Stimulated activated CD4-positive, alpha-beta T cell treated with anti-CD3 and anti-CD28 coated beads, Interleukin-2, amount 100 ng/mL, for 24 hours (primary cell): ENCODE measurements at regions not wholly inside any gene's neighbourhood (a gene's known extent, or its start where the extent isn't known, plus 50 kb on each side); places are given as distances from the start of the nearest gene placed in this dataset.
"Not testable (repeated sequence)": the region's sequence is repeated elsewhere in the genome, so short reads cannot be mapped to it uniquely, and the experiment has no call there.

ENCODE experiments used
- DNase-seq, 2 donors: peaks; one replicate each; pipeline ENCODE4 v3.0.0-alpha.2; 2020

GRCh38 chr22:33971561-33971961 lies 51.3 kb upstream of the LARGE1 start:
- no peak for DNase-seq

DNA sequence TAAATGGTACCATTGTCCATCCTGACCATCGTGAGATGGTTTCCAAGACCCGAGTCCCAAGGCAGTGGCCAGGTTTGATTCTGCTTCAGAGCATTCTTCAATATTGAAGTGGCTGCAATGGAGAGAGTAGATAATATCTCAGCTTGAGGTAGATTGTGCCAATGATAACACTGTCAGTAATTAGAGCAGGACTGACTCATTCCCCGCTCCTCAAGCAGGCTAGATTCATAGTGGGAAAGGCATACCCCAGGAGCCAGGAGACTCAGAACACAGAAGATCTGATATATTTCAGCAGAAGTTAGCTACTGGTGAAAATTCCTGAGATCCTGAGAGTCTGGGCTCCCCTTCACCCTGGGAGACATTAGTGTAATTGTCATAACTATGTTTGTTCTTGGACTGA lies 55.6 kb upstream of the LARGE1 start:
- no peak for DNase-seq

DNA sequence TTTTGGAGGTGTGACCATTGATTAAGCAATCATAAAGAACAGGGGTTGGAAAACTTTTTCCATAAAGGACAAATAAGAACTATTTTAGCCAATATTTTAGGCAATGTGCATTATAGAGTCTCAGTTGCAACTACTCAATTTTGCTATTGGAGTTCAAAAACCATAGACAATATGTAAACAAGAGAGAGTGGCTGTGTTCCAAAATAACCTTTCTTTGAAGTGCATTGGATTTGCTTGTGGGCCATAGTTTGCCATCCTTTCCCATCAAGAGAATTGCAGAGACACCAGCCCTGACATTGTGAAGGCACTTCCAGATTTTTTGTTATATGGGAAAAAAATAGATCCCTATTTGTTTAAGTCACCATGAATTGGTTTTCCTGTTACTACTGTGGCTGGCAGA lies 63.3 kb upstream of the LARGE1 start:
- DNase-seq, result no peak

- DNase-seq, result no peak
Measured at GRCh38 chr22:33984211-33984610, 63.9 kb upstream of the LARGE1 start.

GRCh38 chr22:33984656-33985285 lies 64.5 kb upstream of the LARGE1 start:
- DNase-seq, result no peak

- DNase-seq, result no peak
Measured at GRCh38 chr22:33985506-33985905, 65.2 kb upstream of the LARGE1 start.

DNA sequence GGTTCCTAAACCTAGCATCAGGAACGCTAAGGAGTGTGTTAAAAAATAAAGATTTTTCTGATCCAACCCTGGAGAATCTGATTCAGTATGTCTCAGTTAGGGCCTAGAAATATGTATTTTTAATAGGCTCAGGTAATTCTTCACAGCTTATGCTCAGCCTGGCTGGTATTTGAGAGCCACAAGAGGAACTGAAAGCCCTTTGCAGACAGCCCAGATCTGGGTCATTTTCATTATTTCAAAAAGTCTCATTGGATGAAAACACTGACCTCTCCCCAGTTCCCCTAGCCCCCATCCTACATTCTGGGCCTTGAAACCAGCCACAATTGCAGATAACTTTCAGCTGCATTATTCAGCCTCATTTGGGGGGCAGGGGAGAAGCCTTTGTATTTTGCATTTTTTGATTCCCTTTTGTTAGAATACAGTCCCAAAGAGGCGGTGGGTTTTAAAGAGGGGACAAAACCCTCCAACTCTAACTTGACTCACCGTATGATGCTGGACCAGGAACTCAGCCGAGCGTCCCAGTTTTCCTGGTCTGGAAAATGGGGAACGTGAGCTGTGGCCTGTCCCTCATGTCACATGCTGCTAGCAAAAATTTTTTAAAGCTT lies 66.0 kb upstream of the LARGE1 start:
- DNase-seq, result no peak

DNA sequence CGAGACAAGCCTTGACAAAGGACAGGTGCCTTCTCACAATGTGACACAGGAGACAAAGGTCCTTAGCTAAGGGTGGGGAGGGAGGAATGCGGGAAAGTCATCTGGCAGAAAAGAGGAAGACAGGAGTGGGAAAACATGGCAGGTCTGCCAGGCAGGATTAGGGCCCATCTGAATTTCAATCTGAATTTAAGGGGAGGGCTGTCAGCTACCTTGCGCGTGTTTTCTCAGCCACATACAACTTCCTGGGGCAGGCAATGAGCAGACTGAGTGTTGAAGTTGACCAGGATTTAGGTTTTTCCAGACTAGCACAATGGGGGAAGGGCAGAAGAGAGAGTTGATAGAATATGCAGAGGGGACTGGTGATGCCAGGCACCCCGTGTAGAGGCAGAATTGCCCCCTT lies 66.7 kb upstream of the LARGE1 start:
- no peak for DNase-seq

DNA sequence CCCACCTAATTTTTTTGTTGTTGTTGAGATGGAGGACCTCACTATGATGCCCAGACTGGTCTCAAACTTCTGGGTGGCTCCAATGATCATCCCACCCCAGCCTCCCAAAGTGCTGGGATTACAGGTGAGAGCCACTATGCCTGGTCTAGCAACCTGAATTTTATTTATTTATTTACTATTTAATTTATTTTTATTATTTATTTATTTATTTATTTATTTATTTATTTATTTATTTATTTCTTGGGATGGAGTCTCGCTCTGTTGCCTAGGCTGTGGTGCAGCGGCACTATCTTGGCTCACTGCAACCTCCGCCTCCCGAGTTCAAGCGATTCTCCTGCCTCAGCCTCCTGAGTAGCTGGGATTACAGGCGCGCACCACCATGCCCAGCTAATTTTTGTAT lies 69.0 kb upstream of the LARGE1 start:
- not testable (repeated sequence) for DNase-seq

GRCh38 chr22:33991620-33992019 lies 71.3 kb upstream of the LARGE1 start:
- DNase-seq, result no peak

DNA sequence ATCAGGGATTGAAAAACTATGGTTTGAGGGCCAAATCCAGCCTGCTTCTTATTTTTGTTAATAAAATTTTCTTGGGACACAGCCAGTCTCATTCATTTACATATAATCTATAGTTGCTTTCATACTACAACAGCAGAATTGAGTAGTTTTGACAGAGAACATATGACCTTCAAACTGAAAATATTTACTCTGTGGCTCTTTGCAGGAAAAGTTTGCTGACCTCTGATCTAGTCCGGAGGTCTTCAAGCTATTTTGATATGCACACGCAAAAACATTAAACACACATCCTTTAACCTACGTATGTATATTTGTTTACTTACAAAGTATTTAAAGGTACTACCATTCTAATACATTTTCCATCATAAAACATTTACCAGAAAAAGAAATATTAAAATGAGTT lies 76.5 kb upstream of the LARGE1 start:
- no peak for DNase-seq

- DNase-seq, result no peak
Measured at GRCh38 chr22:34000879-34001526, 80.7 kb upstream of the LARGE1 start.

DNA sequence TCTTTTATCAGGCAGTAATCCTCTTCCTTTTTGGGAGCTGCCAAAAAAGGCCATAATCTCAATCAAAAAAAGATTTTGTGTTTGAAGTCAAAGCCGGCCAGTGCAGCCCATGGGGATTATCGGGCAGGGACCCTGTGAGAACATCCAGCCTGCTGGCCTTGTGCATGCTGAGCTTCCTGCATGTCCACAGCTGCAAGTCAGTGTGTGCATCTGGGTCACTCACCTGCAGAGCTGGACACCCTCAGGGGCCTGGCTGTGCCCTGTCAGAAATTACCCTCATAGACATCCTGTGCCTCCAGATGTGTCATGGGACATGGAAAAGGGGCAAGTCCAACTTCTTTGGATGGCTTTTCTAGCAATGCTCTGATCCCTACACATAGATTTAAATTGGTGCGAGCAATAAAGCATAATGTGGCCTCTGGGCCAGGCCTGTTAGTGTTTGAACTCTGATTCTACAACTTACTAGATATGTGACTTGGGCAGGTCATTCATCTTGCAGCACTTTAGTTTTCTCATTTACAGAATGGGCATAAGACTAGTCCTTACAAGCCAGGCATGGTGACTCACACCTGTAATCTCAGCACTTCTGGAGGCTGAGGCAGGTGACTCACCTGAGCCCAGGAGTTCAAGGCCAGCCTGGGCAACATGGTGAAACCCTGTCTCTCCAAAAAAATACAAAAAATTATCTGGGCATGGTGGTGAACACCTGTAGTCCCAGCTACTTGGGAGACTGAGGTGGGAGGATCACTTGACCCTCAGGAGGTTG lies 81.6 kb upstream of the LARGE1 start:
- no peak for DNase-seq

DNA sequence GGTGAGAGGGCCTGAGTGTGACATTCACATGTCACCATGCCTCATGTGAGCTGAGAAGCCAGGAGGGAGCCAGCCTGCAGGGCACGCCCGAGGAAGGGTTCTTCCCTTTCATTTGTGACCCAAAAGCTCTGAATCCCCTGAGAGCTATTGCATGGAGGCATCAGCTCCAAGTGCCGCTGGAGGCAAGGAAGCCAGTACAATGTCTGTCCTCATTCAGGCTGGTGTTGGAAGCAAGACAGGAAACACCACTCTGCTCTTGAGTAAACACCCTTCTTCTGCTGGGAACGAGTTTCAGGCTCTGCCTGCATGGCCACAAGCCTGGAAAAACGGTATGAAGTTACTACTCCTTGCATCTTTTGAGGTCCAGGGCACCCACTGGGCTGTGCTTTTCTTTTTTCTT lies 83.8 kb upstream of the LARGE1 start:
- DNase-seq, result no peak

- DNase-seq, result no peak
Measured at GRCh38 chr22:34010259-34010658, 90.0 kb upstream of the LARGE1 start.

DNA sequence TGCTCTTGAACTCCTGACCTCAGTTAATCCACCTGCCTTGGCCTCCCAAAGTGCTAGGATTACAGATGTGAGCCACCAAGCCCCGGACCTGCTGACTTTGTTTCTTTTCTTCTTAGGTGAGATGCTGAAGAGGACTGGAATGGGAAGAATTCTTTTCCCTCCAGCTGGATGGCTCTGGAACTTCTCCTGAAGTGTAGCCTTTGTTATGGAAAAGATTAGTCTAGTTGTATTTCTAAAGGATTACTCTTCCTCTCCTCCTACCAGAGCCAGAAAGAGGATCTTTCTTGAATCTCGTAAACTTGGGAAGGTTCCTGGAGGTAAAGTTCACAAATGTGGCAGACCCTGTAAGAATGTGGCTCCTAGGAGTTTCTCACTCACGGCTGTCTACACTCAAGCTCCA lies 95.4 kb upstream of the LARGE1 start:
- no peak for DNase-seq

DNA sequence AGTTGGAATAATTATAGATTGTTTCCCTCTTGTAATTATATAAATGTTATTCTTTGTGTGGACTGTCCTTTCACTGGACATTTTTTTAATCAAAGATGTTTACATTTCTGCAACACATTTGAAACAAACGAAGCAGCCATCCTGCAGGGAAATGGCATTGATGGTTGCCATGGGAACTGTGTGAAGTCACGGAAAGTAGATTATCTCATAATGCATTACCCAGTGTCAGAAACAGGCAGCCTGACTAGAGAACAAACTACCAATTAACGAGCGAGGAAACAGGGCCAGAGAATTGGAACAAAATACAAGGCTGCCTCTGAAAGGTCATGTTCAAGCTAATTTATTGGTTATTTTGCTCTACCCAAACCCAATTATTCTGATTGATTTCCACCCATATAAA lies 96.9 kb upstream of the LARGE1 start:
- no peak for DNase-seq

DNA sequence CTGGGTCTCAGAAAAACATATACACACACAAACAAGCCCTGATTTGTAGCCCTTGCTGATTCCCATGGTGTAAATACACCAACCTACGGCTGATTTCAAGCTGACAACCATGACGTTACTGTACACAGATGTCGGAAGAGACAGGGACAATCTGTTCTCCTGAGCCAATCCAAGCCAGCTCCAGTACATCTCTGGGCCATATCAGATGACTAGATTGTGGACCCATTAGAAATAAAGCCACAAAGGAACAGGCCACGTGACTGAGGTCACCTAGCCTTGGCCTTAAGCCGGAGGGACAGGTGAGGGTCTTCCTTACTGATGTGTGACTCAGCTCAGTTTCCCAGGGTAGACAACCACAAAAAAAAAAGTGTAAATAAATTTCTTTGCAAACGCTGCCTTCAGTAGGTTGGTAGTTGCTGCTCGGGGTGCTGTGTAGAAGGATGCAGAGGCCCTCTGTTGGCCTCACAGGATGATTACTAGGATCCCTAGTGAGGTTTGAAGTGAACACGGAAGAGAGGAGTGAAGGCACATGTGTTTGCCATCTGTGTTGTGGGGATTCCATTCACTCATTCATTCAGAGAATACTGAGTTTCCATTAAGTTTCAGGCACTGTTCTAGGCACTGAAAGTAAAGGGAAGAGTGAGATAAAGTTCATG lies 99.0 kb upstream of the LARGE1 start:
- DNase-seq, result no peak

DNA sequence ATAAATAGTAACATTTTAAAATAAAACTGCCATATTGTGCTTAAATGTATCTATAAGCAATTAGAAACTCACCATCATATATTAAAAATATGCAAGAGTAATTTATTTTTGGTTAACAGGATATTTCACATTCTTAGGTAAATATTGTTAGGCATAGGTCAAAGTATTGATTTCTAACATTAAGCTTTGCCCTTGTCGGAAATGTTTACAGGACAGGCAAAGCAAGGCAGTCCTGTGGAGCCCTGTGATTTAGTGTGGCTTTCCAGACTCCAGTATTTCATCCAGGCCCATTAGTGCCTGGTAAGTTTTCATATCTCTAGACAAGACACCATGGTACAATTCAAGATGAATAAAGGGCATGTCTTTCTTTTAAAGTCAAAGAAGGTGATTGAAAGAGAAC lies 114.9 kb upstream of the LARGE1 start:
- no peak for DNase-seq

DNA sequence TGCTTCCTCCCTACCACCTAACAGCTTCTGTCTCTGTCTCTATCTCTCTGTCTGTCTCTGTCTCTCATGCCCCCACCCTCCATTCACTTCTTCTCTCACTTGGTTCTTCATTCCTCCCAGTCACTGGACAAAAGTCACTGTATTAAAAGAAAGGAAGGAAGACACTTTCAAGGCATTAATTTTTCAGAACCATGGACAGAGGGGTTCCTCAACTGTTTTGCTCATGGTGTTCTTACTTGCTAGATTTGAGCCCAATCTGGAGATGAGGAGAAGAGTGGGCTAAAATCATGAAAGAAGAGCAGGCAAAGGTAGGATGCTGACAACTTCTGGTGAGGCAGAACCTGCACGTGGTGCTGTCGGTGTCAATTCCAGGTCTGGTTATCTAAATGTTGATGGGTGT lies 116.7 kb upstream of the LARGE1 start:
- no peak for DNase-seq

- no peak for DNase-seq
Measured at GRCh38 chr22:34038801-34039555, 118.7 kb upstream of the LARGE1 start.

- DNase-seq, result no peak
Measured at GRCh38 chr22:34045311-34045710, 125.0 kb upstream of the LARGE1 start.
